HG03139 (cell line): ENCODE measurements at regions not wholly inside any gene's neighbourhood (a gene's known extent, or its start where the extent isn't known, plus 50 kb on each side); places are given as distances from the start of the nearest gene placed in this dataset.
"Not testable (repeated sequence)": the region's sequence is repeated elsewhere in the genome, so short reads cannot be mapped to it uniquely, and the experiment has no call there.

Experiments used
- ATAC-seq: cut with Tn5 transposase; IDR thresholded peaks from one replicate; pipeline ENCODE4 v1.9.1; 2021; ENCODE audit not compliant: unreplicated experiment

DNA sequence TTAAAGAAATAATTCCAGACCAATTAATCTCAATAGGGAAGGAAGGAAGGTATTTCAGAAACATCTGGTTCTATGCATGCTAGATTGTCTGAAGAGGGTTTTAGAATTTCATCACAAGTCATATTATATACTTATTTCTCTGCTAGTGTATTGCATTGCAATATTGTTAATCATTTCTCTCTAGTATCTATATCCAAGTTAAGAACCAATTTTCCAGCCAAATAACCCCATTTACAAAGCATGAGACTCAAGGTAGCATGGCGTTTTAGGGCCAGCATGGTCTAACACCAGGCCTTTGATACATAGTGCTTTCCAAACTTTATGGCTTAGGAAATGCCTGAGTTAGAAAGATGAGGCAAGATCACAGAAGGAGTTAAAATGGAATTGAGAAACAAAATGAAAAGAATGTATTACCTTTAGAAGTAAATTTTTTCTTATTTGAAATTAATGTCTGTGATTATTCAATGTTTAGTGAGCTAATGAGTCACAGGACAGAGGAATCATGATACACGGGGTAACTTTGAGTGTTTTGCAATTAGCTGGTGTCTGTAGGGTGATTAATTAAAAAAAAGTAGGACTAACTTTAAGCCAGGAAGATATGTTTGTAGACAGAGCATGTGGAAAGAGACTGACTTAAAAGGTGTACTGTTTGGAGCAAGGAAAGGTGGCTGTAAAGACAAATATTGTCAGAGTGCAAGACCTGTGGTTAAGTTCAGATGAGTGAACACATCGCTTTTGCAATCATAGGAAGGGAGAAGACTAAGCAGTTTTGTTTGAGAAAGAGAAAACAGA lies 1006.2 kb upstream of the CITED2 start:
- no peak for ATAC-seq

DNA sequence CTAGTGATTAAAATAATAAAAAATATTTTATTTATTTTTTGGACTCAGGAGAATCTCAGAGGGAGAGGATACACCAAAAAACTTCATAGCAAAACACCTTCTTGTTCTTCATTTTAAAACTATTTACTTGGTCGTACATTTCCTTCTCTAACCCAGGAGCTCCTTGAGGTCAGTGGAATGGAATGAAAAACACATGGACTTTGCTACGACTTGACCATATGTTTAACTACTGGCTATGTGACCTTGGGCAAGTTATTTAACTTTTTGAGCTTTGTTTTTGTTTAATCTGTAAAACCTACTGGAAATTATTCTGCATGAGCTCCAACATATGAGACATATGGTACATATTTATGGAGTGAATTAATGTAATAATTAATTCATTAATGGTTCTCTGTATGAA lies 1005.5 kb upstream of the CITED2 start:
- no peak for ATAC-seq

DNA sequence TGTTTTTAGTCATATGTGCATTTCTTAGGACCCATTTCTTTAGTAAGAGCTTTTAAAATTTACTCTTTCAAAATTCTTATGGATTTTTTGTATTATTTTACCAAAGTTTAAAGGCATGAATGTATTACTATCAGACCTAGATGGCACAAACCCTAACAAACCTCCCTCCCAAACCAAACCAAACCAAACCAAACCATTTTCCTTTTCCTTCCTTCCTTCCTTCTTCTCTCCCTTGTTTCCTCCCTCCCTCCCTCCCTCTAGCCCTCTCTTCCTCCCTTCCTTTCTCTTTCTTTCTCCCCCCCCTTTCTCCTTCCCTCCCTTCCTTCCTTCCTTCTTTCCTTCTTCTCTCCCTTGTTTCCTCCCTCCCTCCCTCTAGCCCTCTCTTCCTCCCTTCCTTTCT lies 1001.8 kb upstream of the CITED2 start:
- ATAC-seq = no peak

DNA sequence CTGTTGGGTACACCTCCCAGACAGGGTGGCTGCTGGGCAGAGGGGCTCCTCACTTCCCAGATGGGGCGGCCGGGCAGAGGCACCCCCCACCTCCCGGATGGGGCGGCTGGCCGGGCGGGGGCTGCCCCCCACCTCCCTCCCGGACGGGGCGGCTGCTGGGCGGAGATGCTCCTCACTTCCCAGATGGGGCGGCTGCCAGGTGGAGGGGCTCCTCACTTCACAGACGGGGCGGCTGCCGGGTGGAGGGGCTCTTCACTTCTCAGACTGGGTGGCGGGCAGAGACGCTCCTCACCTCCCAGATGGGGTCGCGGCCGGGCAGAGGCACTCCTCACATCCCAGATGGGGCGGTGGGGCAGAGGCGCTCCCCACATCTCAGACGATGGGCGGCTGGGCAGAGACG lies 999.3 kb upstream of the CITED2 start:
- ATAC-seq = not testable (repeated sequence)

DNA sequence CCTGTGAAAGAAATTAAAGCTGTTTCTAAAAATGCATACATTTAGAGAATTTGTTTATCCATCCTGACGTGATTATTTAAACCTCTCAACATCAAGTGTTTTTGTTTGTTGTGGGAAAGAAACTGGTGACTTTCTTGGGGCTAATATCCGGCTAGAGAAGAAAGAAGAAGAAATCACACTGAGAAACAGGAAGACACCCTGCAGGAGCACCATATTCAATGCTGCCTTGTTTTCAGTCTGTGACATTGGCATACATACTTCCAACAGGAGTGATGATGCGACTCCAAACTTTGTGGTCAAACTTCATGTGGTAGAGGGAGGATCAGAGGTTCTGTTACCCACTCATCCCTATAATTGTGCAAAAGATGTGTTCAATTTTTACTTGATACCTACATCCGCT lies 997.6 kb upstream of the CITED2 start:
- ATAC-seq = no peak

DNA sequence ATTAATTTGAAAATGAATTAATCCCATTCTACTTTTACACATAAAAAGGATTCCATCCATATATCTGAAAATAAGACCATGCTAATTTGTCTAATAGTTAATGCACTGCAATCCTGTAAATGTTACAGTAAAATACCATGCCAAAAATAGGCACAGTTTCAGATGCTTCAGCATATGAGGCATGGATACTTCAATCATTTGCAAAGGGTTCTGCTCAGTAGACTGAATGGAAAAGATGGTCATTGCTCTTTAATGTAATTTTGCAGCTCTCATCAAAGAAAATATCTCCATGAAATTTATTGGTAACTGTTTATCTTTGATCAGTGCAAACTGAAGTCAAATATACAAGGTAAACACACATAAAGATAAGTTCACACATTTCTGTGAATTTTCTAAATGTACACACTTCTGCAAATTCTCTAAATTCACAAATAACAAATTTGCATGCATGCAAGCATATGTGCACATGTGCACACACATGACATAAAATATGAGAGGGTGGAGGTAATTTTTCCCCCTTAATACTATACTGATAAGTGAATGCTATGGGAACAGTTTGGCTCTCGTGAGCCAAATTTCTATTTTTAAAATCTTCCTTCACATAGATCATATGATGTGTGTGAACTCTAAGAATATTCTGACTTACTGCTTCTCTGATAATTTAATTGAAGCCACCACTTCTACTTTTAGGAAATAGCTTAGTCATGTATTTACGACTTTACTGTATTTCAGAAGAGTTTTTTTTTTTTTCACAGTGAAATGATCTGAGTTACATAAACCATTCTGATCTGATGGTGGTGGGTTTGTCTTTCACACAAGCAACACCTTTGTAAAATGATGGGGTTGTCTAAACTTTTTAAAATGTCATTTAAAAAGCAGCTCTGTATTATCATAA lies 996.8 kb upstream of the CITED2 start:
- ATAC-seq = no peak

DNA sequence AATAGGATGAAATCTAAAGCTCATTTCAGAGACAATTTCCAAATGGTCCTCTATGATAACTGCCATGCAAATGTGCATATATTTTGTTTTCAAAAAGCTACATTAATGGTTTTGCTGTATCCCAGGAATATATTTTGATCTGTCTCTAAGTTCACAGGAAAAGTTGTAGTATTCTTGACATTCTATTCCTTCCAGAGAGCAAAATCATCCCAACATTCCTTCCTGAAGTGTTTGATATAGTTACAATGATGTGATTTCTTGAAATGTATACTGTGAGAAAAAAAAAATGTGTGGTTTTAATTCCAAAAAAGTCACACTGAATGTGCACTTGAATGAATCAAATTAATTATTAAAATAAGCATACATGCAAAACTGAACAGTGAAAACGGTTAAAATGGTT lies 996.0 kb upstream of the CITED2 start:
- no peak for ATAC-seq

DNA sequence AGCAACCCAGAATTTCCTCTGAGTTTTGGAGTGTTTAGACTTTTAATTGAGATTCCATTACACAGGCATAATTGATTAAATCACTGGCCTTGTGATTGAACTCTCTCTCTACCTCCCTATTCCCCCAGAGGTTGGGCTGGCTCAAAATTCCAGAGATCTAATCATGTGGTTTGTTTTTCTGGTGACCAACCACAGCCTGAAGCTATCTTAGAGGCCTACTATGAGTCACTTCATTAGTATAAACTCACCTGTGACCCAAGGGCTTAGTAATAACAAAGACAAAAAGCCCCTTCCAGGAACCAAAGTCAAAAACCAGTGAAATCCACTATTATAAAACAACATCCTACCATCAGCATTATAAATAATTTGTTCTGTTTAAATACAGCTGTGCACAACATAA lies 992.5 kb upstream of the CITED2 start:
- ATAC-seq = no peak

DNA sequence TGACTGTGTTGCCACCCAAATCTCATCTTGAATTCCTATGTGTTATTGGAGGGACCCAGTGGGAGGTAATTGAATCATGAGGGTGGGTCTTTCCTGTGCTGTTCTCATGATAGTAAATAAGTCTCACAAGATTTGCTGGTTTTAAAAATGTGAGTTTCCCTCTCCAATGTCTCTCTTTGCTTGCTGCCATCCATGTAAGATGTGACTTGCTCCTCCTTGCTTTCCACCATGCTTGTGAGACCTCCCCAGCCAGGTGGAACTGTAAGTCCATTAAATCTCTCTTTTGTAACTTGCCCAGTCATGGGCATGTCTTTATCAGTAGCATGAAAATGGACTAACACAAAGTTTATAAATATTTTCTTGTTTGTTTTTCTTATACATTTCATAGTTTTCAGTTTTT lies 990.5 kb upstream of the CITED2 start:
- no peak for ATAC-seq

DNA sequence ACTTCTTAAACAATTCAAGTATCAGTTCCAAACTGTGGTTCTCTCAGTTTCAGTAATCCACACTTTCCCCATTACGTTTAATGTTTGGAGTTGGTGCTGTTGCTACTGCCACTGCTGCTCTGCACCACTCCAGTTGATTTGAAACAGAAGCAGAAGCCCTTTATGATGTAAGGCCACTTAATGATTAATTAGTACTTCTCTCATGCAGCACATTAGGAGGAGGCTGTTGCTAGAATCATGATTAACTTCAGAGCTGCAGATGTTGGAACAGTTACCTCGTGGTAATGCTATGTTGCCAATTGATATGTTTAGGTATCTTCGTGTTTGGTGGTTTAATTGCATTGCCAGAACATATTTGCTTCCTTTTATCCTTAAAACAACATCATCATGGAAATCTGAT lies 986.2 kb upstream of the CITED2 start:
- ATAC-seq = no peak

DNA sequence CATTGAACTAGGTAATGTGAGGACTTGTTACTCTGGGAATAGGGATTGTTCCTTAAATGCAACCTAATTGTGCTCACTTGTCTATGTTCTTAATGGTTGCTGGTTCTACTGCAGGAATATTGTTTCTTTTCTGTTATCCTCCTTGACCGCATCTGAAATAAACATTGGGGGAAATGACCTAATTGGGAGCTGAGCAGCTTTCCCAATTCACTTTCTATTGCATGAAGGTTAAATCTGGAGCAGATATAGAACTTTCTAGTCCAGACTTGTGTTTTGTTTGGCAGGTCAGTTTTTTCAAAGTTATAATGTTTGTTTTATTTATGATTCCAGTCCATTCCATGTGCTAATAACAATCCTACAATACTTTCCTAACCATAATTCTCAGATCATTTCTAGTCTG lies 981.0 kb upstream of the CITED2 start:
- no peak for ATAC-seq

DNA sequence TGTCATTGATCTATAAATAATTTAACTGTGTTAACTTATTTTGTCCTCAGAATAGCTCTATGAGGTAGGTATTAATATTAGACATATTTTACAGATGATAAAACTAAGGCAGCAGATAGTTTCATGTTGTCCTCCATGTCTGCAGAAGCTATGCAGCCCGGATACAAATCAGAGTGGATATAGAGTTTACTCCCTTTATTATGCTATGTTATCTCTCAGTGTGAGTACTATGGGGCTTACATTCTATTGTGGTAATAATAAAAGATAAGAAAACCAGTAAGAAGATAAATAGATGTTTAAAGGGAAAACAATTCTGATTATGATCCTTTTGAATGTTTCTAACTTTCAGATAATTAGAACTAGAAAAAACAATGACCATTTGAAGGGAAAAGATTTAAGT lies 979.8 kb upstream of the CITED2 start:
- ATAC-seq = no peak

DNA sequence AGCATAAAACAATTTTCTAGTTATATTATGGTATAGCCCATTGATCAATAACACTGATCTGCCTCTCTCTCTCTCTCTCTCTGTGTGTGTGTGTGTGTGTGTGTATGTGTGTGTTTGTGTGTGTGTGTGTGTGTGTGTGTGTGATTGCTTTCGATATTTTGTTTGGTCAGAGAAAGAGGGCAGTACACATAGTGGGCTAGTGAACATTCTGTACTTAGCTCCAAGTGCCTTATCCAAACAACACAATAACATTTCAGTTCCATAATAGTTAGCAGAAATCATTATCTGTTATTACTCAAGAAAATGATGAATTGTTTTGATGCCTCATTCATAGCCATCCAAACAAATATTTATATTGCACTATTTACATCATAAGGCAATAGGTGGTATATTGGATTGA lies 979.1 kb upstream of the CITED2 start:
- ATAC-seq = no peak

DNA sequence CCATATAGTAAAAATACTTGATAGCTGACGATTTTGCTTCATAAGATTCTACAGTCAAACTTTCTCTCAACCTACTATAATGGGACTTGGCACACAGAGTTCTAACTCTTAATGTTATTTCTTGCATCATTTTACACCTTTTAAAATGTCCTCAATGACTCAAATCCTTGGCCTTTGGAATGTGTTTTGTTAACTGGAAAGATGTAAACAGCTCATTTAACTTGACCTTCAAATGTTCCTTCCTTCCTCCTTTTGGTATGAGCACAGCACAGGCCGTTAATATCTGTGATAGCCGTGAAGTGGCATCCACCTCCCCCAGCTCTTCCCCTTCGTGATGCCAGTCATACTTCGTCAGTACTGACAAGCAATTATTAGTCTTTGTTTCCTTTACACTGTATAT lies 972.0 kb upstream of the CITED2 start:
- ATAC-seq = no peak

DNA sequence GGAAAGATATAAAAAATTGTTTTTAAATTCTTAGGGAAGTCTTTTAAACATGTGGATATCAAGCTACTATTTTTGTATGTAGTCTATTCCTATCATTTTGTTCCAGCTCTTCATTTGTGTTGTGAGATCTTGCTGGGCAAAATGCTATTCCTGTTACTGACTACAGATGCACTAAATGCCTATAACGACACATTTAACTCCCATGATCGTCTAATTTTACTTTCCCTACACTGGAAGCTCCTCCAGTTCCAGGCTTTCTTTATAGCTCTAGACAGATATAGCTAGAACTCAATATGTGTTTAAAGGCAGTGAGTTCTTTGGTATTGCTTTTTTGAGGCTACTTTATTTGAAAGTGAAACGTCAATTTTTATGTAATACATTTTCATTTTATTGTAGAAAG lies 971.5 kb upstream of the CITED2 start:
- no peak for ATAC-seq

DNA sequence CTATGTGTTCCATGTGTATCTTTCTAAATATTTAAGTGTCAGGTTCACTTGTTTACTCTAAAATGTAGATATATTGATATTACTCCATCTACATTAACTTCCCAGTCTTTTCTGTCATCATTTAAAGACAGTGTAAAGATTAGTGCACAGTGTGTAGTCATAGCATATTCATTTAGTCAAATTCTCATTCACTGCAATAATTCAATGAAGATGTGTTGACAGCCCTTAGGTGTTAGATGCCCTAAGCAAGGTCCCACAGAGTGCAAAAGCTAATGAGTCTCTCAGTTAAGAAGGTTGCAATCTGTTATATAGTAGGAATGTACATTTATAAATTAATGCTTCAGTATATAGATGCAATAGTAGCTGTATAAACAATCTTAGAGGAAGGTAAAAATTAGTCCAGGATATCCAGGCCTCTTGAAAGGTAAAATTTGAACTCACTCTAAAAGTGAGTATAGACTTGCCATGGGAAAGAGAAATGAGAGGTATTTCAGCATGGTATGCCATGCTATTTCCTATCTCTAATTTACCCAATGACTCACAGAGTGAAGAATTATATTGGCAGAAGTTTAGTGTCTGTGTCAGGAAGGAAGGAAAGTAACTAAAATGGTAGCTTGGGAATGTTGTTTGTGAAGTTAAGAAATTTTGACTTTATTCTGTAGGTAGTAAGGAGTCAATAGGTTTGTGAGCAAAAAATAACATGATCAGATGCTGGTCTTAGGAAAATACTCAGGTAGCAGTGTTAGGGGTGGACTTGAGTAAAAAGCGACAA lies 969.9 kb upstream of the CITED2 start:
- ATAC-seq = no peak

DNA sequence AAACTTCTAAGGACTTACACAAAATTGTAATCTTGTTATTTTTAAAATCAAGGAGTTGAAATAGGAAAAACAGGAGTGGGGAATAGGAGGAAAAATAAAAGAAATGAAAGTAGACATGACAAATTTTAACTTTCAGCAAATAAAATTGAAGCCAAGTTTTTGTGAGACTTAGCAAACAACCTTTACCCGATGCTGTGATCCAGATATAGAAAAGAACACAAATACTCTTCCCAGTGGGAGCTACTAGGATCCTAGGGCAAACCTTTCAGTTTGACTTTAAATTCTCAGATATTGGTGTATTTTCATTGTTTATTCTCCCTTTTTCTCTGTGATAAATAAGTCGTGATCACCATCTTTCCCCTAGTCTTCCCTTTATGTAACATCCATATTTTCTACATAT lies 968.7 kb upstream of the CITED2 start:
- ATAC-seq = no peak

DNA sequence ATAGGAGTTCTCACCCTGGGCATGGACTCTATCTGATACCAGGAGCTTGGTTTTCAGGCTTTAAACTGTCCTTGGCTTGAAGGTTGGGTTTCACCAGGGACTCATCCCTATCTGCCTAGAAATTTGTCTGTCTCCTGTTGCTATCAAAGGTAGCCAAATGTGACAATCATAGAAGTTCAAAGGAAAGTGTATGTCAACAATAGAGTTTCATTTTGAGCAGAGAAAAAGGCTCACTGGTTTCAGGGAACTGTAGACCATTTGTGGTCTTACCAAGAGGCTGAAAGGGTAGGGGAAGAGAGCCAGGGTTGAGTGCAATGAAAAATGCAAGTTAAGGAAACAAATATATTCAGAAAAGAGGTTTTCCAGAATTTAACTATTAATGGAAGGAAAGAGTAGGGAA lies 966.8 kb upstream of the CITED2 start:
- no peak for ATAC-seq

DNA sequence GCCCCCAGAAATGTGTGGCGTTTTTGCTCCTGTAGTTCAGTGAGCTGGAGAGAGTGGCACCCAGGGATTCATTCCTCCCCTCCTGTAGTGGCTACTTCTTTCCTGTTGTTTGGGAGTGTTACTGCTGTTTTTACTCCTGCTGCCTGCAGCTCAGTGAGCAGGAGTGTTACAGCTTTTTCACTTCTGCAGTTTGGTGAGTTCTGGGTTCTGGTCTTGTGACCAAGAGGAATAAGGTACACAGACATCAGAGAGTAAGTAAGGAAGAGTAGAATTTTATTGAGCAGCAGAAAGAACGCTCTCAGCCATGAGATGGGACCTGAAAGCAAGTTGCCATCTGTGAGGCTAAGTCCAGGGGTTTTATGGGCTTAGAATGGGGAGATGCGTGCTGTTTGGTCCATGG lies 966.3 kb upstream of the CITED2 start:
- no peak for ATAC-seq

DNA sequence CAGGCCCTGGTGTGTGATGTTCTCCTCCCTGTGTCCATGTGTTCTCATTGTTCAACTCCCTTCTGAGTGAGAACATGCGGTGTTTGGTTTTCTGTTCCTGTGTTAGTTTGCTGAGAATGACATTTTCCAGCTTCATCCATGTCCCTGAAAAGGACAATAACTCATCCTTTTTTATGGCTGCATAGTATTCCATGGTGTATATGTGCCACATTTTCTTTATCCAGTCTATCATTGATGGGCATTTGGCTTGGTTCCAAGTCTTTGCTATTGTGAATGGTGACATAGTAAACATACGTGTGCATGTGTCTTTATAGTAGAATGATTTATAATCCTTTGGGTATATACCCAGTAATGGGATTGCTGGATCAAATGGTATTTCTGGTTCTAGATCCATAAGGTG lies 964.6 kb upstream of the CITED2 start:
- ATAC-seq = not testable (repeated sequence)

DNA sequence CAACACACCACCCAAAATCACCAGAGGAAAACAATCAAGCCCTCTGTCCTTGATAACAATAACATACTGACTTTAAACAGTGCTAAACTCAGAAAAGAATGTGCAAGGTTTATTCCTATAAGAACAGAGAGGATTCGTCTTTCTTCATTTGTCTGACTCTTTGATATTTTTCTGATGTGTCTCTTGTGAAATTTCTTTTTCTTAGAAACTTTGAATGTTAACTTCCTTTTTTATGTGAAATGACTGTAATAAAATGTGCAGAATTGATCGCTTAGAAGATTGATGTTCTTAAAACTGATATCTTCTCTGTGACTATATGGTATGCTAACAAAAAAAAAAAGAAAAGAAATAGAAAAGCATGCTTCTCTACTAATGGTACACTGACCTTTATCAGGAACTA lies 947.4 kb upstream of the CITED2 start:
- ATAC-seq = no peak
